Vagina (tissue), 2 donors: ENCODE measurements at regions not wholly inside any gene's neighbourhood (a gene's known extent, or its start where the extent isn't known, plus 50 kb on each side); places are given as distances from the start of the nearest gene placed in this dataset.

Experiments used
- DNase-seq, 2 donors: peaks; one replicate each; pipeline ENCODE4 v3.0.0-alpha.2; 2017; ENCODE audit errors: extremely low spot score in 2 of 2
- H3K27ac ChIP-seq: fragments of 200-600 bp; sonication (generic); one replicate; pipeline ENCODE4 v1.5.1; 2019
- H3K27me3 ChIP-seq: fragments of 200-600 bp; sonication (generic); one replicate; pipeline ENCODE4 v1.5.1; 2019
- H3K36me3 ChIP-seq, 2 donors: fragments of 200-600 bp; sonication (generic); one replicate each; pipeline ENCODE4 v1.5.1; 2017 to 2019
- H3K4me1 ChIP-seq: fragments of 200-600 bp; sonication (generic); one replicate; pipeline ENCODE4 v1.5.1; 2019
- H3K4me3 ChIP-seq, 2 donors: fragments of 200-600 bp; sonication (generic); 1 replicate in 1 of 2; 2 replicates in 1 of 2; pipeline ENCODE4 v1.5.1; 2016 to 2019
- H3K9me3 ChIP-seq: fragments of 200-600 bp; sonication (generic); one replicate; pipeline ENCODE4 v1.5.1; 2019
- POLR2A ChIP-seq, 2 donors: fragments of 450-650 bp; IDR thresholded peaks; one replicate each; pipeline ENCODE4 v1.6.1; 2017; ENCODE audit warnings: antibody characterized with exemption in 2 of 2, mild to moderate bottlenecking in 2 of 2, moderate library complexity in 2 of 2
- POLR2AphosphoS5 ChIP-seq, 2 donors: sonication (generic); formaldehyde crosslinking; IDR thresholded peaks; one replicate each; pipeline ENCODE4 v1.9.0; 2017; ENCODE audit warnings: antibody characterized with exemption in 2 of 2, mild to moderate bottlenecking in 2 of 2, low read depth in 1 of 2; ENCODE audit not compliant: insufficient read depth in 1 of 2
- intact Hi-C: fragments of 100-400 bp; cut with DNase I; formaldehyde crosslinking; loops from one replicate; pipeline ENCODE4 v1.15.1; 2023
- TF ChIP-seq, protein P1 (sequence below), 3 experiments: fragments of 450-650 bp in 2 of 3; fragments of 200-600 bp in 1 of 3; sonication (generic) in 1 of 3; IDR thresholded peaks; one replicate each; pipeline ENCODE4 v1.5.1; 2017 to 2019; ENCODE audit warnings: antibody characterized with exemption in 3 of 3, mild to moderate bottlenecking in 2 of 3, moderate library complexity in 2 of 3

DNA sequence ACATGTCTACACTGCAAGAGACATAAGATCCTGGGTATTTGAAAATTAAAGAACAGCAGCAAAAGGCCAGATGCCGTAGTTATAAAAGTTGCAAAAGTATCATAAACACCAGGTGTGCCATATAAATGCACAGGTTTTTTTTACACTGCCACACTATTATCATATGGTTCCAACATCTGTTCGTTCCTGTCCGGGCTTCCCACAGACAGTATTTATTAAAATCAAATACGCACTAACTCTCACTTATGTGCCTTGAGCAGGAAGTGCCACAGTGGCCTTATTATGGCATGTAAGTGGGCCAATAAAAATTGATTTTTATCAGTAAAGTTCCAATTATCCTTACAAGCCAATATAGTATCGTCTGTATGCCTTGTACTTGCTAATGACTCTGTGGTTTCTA is 873.2 kb downstream of the RPA4 start:
- TF ChIP-seq, protein P1, sequence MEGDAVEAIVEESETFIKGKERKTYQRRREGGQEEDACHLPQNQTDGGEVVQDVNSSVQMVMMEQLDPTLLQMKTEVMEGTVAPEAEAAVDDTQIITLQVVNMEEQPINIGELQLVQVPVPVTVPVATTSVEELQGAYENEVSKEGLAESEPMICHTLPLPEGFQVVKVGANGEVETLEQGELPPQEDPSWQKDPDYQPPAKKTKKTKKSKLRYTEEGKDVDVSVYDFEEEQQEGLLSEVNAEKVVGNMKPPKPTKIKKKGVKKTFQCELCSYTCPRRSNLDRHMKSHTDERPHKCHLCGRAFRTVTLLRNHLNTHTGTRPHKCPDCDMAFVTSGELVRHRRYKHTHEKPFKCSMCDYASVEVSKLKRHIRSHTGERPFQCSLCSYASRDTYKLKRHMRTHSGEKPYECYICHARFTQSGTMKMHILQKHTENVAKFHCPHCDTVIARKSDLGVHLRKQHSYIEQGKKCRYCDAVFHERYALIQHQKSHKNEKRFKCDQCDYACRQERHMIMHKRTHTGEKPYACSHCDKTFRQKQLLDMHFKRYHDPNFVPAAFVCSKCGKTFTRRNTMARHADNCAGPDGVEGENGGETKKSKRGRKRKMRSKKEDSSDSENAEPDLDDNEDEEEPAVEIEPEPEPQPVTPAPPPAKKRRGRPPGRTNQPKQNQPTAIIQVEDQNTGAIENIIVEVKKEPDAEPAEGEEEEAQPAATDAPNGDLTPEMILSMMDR (IDR thresholded peaks at IDR 0.05), result no peak
- TF ChIP-seq POLR2AphosphoS5 (IDR thresholded peaks at IDR 0.05; ENCODE audit: insufficient read depth in 1 of 2, low read depth in 1 of 2) (no peak), POLR2A (IDR thresholded peaks at IDR 0.05) (no peak)
- Histone ChIP-seq H3K4me3 (no peak overlapping the region), H3K27me3 (no peaks in the 10 kb centered on the region), H3K4me1 (no peaks in the 10 kb centered on the region), H3K27ac (no peak overlapping the region), H3K36me3 (no peaks in the 10 kb centered on the region), H3K9me3 (no peaks in the 10 kb centered on the region)
- intact Hi-C loops, result no loop called here
- no peak for DNase-seq

DNA sequence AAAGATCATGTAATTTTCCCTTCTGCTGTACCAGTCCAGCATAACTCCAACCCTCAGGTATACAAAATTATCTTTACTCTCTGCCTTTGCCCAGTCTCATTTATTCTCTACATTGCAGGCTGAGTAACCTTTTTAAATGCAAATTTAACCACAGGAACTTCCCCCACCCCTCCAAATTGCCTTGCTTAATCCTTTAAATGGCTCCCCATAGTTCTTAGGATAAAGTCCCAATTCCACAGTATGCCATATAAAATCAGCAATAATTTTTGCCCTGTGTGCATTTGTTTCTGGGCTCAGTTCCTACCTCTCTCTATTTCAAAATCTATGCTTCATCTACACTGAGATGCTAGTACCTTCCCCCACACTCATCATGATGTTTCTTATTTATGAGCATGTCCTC is 879.7 kb downstream of the RPA4 start:
- Histone ChIP-seq H3K27me3 (no peaks in the 10 kb centered on the region), H3K36me3 (no peaks in the 10 kb centered on the region), H3K9me3 (no peaks in the 10 kb centered on the region), H3K27ac (no peak overlapping the region), H3K4me1 (no peaks in the 10 kb centered on the region), H3K4me3 (no peak overlapping the region)
- no peak for TF ChIP-seq POLR2AphosphoS5 (IDR thresholded peaks at IDR 0.05; ENCODE audit: insufficient read depth in 1 of 2, low read depth in 1 of 2)
- no peak for TF ChIP-seq POLR2A (IDR thresholded peaks at IDR 0.05)
- TF ChIP-seq, protein P1 (IDR thresholded peaks at IDR 0.05), result no peak
- DNase-seq, result no peak
- intact Hi-C loops, result no loop called here

DNA sequence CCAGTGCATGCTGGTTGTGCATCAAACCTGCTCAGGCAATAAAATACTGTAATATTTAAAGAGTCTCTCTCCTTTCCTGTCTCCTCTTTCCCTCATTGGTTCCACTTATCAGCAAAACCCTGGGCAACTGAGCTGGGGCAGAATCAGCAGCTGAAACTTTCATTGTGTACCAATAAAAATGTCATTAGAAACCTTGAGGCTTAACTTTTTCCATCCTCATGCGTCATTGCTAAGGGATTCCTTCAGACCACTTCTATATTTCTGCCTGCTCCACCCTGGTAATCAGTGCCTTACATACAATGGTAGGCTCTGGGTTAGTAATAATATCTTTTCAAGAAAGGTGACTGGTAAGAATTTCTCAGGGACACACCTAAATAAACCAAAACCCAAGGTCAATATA is 880.3 kb downstream of the RPA4 start:
- H3K9me3 ChIP-seq, result no peaks in the 10 kb centered on the region
- intact Hi-C loops, result no loop called here
- TF ChIP-seq POLR2A (IDR thresholded peaks at IDR 0.05), result no peak
- no peak for TF ChIP-seq POLR2AphosphoS5 (IDR thresholded peaks at IDR 0.05; ENCODE audit: insufficient read depth in 1 of 2, low read depth in 1 of 2)
- TF ChIP-seq, protein P1 (IDR thresholded peaks at IDR 0.05), result no peak
- no peaks in the 10 kb centered on the region for H3K27me3 ChIP-seq
- no peak overlapping the region for H3K4me3 ChIP-seq
- H3K4me1 ChIP-seq, result no peaks in the 10 kb centered on the region
- no peak for DNase-seq
- H3K36me3 ChIP-seq, result no peaks in the 10 kb centered on the region
- H3K27ac ChIP-seq, result no peak overlapping the region

DNA sequence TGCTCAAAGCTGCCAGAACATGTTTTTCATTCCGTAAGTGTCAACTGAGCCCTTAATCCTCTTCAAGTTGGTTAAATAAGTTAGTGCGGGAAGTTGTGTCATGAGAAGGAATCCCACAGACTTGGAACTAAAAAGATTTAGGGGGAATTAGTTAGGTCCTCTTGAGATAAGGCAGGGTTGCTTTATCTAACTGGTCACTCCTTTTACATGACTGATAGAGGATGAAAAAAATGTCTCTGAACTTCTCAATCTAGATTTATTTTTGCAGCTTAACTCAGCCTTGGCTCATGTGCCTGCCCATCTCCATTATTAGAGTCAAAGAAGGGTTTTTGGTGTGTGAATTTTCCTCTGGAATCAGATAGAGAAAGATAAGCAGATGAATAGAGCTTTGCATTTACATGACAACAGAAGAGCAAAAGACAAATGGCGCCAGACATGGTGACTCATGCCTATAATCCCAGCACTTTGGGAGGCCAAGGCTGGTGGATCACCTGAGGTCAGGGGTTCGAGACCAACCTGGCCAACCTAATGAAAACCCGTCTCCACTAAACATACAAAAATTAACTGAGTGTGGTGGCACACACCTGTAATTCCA is 882.9 kb downstream of the RPA4 start:
- no peak for DNase-seq
- no peaks in the 10 kb centered on the region for H3K9me3 ChIP-seq
- no peaks in the 10 kb centered on the region for H3K36me3 ChIP-seq
- H3K4me3 ChIP-seq, result no peak overlapping the region
- no peaks in the 10 kb centered on the region for H3K27me3 ChIP-seq
- no peaks in the 10 kb centered on the region for H3K4me1 ChIP-seq
- H3K27ac ChIP-seq, result no peak overlapping the region
- intact Hi-C loops, result no loop called here
- TF ChIP-seq, protein P1 (IDR thresholded peaks at IDR 0.05), result no peak

DNA sequence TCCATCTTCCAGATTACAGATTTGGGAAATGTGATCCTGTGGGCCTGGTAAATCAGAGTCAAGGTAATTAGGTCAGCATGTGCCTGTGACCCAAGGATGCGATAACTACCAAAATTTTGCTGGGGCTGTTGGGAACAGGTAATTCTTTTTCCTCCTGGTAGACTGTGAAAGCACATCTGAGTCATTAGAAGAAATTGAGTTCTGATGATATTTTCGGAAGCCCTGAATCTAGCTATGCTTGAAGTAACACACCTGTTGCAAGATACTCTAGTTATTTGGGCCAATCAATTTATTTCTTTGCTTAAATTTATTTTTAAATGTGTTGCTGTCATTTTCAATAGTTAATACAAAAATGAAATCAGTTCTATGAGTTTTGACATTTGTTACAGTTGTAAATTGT is 903.6 kb downstream of the RPA4 start:
- Histone ChIP-seq H3K36me3 (no peaks in the 10 kb centered on the region), H3K9me3 (no peaks in the 10 kb centered on the region), H3K4me1 (no peaks in the 10 kb centered on the region), H3K4me3 (no peak overlapping the region), H3K27me3 (no peaks in the 10 kb centered on the region), H3K27ac (no peak overlapping the region)
- no peak for TF ChIP-seq POLR2A (IDR thresholded peaks at IDR 0.05)
- TF ChIP-seq, protein P1 (IDR thresholded peaks at IDR 0.05), result no peak
- TF ChIP-seq POLR2AphosphoS5 (IDR thresholded peaks at IDR 0.05; ENCODE audit: insufficient read depth in 1 of 2, low read depth in 1 of 2), result no peak
- intact Hi-C loops, result no loop called here
- DNase-seq, result no peak
